ENCODE measurements at regions not wholly inside any gene's neighbourhood (a gene's known extent, or its start where the extent isn't known, plus 50 kb on each side); places are given as distances from the start of the nearest gene placed in this dataset.

GRCh38 chr18:10090668-10091067, 176.9 kb downstream of the VAPA start:
- TF ChIP-seq CTCF (conservative IDR thresholded peaks at IDR 0.05; ENCODE audit: low read depth in 2 of 2) (no peak), EZH2 (IDR thresholded peaks at IDR 0.05; ENCODE audit: low read depth, unreplicated experiment) (no peak), EZH2phosphoT487 (IDR thresholded peaks at IDR 0.05; ENCODE audit: unreplicated experiment) (no peak), POLR2AphosphoS5 (IDR thresholded peaks at IDR 0.05; ENCODE audit: low read depth) (no peak), JUNB (IDR thresholded peaks at IDR 0.05; ENCODE audit: unreplicated experiment) (no peak), CREB1 (CRISPR knock-in tag; IDR thresholded peaks at IDR 0.05; ENCODE audit: low read depth) (no peak), REST (IDR thresholded peaks at IDR 0.05; ENCODE audit: unreplicated experiment) (no peak), NANOG (IDR thresholded peaks at IDR 0.05; ENCODE audit: borderline replicate concordance) (no peak)
